ENCODE measurements at regions not wholly inside any gene's neighbourhood (a gene's known extent, or its start where the extent isn't known, plus 50 kb on each side); places are given as distances from the start of the nearest gene placed in this dataset.

DNA sequence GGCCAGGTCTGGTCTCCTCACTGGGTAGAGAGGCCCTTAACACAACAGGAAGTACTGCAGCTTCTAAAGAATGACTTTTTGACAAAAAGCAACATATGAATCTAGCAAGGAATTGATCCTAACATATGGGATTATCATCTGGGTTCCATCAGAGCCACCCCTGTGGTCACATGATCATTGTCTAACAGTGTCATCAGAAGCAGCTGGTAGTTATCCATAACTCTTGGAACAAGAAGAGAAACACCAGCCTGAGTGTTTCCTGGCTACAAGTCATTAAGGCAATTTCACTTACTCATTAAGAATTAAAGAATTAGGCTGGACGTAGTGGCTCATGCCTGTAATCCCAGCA, 219.3 kb upstream of the ARID1B start:
- TF ChIP-seq, protein P1, sequence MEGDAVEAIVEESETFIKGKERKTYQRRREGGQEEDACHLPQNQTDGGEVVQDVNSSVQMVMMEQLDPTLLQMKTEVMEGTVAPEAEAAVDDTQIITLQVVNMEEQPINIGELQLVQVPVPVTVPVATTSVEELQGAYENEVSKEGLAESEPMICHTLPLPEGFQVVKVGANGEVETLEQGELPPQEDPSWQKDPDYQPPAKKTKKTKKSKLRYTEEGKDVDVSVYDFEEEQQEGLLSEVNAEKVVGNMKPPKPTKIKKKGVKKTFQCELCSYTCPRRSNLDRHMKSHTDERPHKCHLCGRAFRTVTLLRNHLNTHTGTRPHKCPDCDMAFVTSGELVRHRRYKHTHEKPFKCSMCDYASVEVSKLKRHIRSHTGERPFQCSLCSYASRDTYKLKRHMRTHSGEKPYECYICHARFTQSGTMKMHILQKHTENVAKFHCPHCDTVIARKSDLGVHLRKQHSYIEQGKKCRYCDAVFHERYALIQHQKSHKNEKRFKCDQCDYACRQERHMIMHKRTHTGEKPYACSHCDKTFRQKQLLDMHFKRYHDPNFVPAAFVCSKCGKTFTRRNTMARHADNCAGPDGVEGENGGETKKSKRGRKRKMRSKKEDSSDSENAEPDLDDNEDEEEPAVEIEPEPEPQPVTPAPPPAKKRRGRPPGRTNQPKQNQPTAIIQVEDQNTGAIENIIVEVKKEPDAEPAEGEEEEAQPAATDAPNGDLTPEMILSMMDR (IDR thresholded peaks at IDR 0.05): no peak
- no peak for TF ChIP-seq POLR2A (IDR thresholded peaks at IDR 0.05)
